ENCODE measurements at regions not wholly inside any gene's neighbourhood (a gene's known extent, or its start where the extent isn't known, plus 50 kb on each side); places are given as distances from the start of the nearest gene placed in this dataset.
"Not testable (repeated sequence)": the region's sequence is repeated elsewhere in the genome, so short reads cannot be mapped to it uniquely, and the experiment has no call there.

DNA sequence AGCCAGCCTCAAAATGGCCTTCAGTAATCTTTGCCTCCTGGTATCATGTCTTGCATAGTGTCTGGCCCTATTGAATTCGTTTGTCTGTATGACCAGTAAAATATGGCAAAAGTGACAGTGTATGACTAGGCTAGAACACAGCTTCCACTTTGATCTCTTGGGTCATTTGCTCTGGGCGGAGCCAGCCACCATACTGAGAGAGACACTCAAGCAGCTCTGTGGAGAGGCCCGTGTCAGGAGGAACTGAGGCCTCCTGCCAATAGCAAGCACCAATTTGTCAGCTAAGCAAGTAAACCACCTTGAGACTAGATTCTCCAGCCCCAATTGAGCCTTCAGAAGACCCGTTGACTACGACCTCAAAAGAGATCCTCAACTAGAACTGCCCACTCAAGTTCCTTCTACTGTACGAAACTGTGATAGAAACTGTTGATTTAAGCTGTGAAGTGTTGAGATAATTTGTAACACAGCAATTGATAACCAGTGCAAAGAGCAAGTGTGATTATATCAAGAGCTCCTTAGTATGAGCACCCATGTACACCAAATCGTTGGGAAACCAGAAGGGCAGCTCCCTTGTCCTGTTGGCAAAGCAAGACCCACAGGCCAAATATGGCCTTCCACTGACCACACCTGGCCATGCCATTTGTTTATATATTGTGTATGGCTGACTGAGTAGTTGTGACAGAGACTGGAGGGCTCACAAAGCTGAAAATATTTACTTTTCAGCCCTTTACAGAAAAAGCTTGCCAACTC lies 52.7 kb upstream of the SERBP1 start:
- DNase-seq (ENCODE audit: low read depth in 3 of 3, low spot score in 1 of 3): no peak

DNA sequence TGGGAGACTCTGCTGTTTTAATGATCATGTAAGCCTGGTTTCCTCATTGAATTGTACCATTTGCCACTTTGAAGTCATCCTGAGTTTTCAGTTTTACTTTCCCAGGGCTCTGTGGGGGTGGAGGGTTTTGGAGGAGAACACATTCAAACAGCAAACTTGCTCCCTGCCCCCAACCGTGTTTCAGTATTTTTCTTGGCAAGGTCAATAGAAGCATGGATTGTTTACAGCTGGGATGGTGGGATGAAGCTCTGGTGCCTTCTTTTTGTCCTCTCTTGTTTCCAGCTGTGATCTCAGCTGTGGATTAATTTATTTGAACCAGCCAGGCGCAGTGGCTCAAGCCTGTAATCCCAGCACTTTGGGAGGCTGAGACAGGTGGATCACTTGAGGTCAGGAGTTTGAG lies 54.3 kb upstream of the SERBP1 start:
- DNase-seq (ENCODE audit: low read depth in 3 of 3, low spot score in 1 of 3): no peak

DNA sequence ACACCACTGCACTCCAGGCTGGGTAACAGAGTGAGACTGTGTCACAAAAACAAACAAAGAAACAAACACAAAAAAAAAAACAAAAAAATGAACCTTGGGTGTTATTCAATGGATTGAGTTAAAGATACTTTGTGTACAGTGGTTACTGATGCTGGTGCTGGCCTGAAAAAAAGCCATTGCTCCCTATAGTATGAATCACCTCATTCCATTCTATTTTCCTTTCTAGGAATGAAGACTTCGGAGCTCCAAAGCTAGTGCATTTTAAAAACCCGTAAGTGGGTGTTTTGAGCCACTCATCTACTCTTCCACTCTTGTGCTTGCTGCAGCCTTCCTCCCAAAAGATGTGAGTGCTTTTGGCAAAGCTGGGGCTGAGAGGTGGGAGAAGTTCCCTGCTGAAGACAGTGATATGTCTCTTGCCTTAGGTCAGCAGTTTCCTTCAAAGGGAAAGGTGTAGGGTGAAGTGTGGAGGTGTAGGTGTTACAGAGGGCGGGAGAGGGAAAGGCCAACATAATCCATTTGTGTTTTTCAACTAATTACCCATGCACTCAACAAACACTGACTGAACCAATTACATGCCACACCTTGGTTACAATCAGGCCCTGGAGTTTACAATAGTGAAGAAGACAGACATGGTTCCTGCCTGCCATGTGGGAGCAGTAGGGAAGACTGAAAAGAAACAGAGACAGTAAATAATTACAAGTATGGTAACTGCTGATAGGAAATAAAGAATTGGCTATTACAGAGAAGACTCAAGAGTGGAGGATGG lies 55.0 kb upstream of the SERBP1 start:
- no peak for DNase-seq (ENCODE audit: low read depth in 3 of 3, low spot score in 1 of 3)

DNA sequence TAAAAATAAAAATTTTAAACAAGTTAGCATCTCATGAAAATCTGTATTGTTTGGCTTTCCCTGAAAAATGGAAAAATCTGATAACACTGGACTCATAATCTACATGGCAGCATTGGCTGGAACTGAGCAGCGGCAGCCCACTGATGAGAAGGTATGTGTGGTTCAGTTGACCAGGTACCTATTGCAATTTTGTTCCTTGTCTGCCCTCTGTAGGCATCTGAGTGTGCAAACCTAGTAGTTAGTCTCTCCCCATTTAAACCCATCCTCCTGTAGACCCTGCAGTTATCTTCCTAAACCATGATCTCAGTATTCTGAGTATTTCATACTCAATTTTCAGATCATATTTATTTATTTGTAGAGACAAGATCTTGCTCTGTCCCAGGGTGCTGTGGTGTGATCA lies 59.4 kb upstream of the SERBP1 start:
- DNase-seq (ENCODE audit: low read depth in 3 of 3, low spot score in 1 of 3): no peak

DNA sequence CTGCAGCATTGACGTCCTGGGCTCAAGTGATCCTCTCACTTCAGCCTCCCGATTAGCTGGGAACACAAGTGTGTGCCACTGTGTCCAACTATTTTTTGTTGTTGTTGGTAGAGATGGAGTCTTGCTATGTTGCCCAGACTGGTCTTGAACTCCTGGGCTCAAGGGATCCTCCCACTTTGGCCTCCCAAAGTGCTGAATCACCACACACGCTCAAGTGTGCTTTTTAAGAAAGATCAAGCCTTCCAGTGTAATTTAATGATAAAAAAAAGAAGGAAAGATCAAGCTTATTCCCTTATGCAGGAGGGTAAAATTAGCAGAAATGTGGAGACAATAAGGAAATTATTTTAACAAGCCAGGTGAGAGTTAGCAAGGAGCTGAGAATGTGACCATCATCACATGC lies 61.1 kb upstream of the SERBP1 start:
- DNase-seq (ENCODE audit: low read depth in 3 of 3, low spot score in 1 of 3): no peak

DNA sequence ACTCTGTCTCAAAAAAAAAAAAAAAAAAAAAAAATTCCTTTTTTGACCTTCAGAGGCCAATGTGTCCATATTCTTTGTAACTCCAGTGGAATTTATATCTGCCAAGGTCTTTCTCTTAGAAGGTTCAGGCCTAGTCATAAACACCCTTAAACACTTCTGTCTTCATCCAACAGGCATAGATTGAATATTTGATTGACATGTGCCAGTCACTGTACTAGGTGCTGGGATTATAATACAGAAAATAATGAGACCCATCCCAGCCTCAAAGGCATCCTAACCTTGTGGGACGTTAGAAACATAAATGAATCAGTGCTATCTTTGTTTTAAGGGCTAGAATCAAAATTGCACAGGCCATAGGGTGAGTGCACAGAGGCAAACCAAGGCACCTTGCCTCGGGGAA lies 62.9 kb upstream of the SERBP1 start:
- DNase-seq (ENCODE audit: low read depth in 3 of 3, low spot score in 1 of 3): no peak

DNA sequence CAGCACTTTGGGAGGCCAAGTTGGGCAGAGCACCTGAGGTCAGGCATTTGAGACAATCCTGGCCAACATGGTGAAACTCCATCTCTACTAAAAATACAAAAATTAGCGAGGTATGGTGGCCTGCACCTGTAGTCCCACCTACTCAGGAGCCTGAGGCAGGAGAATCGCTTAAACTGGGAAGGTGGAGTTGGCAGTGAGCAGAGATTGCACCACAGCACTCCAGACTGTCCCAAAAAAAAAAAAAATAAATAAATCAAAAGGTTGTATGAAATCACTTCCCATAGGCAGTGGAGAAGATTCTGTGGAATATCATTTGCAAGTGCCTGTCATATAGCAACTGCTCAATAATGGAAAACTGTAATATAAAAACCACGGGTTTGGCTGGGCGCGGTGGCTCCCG lies 65.1 kb upstream of the SERBP1 start:
- DNase-seq (ENCODE audit: low read depth in 3 of 3, low spot score in 1 of 3): no peak

DNA sequence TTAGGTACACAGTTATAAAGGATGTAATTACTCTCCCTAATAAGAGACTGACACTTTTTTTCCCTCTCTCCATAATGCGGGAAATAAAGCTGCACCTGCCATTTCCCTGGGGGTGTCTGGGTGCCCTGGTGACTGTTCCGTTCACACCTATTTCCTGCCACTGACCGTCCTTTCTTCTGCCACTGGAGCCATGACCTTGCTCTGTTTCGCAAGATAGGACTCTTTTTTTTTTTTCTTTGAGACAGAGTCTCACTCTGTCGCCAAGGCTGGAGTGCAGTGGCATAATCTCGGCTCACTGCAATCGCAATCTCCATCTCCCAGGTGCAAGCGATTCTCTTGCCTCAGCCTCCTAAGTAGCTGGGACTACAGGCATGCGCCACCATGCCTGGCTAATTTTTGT lies 66.1 kb upstream of the SERBP1 start:
- DNase-seq (ENCODE audit: low read depth in 3 of 3, low spot score in 1 of 3): no peak

DNA sequence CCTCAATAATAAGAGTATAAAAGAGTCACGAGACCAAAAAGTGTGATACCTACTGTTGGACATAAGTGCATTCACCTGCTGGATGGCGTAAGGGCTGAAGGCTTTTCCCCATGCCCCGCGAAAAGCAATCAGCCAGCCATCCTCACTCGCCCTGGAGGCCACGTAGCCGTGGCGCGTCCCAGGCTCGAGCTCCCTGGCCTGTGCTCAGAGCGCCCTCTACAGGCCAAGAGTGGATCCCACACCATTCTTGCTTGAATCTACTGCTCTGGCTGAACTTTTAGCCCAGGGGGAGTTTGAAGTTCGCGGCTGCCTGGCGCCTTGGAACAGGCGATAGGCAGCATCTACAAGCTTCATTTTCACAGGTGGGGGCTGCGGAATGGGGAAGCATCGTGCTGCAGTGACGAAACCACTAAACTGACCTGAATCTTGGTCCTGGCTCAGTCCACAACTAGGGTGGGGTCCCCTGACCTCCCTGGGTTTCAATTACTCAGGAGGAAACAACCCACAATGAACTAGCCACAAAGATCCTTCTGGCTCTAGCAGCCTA lies 70.3 kb upstream of the SERBP1 start:
- DNase-seq (ENCODE audit: low read depth in 3 of 3, low spot score in 1 of 3): peak; percentile 56 to 75 (median 68)

DNA sequence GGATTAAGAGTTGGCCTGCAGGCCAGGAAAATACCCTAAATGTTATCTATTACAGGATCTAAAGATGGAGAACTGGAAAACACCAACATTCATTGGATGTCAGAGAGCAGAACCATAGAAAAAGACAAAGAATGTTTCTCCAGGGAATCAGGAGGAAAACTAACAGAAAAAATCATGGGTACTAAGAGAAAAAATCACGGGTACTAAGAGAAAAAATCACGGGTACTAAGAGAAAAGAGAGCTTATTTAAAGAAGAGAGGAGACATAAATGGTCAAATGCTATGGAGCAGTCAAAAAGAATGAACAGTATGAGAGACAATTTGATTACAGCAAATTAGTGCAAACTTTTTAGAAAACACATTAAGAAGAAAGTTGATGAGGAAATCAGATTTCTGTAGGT lies 73.8 kb upstream of the SERBP1 start:
- DNase-seq (ENCODE audit: low read depth in 3 of 3, low spot score in 1 of 3): no peak

DNA sequence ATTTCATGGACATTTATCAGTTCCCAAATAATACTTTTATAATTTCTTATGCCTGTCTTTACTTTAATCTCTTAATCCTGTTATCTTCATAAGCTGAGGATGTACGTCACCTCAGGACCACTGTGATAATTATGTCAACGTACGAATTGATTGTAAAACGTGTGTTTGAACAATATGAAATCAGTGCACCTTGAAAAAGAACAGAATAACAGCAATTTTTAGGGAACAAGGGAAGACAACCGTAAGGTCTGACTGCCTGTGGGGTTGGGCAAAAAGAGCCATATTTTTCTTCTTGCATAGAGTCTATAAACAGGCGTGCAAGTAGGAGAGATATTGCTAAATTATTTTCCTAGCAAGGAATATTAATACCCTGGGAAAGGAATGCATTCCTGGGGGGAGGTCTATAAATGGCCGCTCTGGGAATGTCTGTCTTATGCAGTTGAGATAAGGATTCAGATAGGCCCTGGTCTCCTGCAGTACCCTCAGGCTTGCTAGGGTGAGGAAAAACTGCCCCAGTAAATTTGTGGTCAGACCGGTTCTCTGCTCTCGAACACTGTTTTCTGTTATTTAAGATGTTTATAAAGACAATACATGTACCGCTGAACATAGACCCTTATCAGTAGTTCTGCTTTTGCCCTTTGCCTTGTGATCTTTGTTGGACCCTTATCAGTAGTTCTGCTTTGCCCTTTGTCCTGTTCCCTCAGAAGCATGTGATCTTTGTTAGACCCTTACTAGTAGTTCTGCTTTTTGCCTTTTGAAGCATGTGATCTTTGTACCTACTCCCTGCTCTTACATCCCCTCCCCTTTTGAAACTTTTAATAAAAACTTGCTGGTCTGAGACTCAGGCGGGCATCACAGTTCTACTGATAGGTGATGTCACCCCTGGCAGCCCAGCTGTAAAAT lies 83.4 kb upstream of the SERBP1 start:
- not testable (repeated sequence) for DNase-seq (ENCODE audit: low read depth in 3 of 3, low spot score in 1 of 3)

DNA sequence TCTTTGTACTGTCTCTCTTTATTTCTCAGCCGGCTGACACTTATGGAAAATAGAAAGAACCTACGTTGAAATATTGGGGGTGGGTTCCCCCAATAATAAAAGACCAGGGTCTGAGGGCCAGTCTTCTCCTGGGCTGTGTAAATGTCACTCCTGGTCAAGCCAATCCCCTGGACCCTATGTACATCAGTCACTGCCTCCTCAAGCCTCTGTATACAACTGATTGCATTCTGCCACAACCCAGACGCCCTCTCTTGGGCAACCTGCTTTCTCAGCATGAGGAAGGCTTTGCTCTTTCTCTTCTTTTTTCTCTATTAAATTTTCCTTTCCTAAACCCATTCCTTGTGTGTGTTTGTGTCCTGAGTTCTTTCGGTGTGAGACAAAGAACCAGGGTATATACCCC lies 84.1 kb upstream of the SERBP1 start:
- DNase-seq (ENCODE audit: low read depth in 3 of 3, low spot score in 1 of 3): no peak

DNA sequence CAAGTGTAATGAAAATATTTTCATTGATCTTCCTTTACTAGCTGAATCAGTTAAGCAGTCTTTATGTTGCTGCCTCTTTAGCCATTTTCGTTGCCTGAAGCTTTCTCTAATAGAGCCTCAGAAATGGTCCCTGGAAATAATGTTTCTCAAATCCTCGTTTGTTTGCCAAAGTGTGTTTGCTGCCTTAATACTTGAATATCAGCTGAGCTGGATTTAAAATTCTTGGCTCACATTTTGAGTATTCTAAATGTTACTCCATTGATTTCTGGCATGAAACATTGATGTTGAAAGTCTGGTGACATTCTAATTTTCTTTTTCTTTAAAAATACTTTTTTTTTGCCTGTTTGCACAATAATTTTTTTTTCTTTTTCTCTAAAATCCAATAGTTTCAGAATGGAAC lies 84.6 kb upstream of the SERBP1 start:
- no peak for DNase-seq (ENCODE audit: low read depth in 3 of 3, low spot score in 1 of 3)

DNA sequence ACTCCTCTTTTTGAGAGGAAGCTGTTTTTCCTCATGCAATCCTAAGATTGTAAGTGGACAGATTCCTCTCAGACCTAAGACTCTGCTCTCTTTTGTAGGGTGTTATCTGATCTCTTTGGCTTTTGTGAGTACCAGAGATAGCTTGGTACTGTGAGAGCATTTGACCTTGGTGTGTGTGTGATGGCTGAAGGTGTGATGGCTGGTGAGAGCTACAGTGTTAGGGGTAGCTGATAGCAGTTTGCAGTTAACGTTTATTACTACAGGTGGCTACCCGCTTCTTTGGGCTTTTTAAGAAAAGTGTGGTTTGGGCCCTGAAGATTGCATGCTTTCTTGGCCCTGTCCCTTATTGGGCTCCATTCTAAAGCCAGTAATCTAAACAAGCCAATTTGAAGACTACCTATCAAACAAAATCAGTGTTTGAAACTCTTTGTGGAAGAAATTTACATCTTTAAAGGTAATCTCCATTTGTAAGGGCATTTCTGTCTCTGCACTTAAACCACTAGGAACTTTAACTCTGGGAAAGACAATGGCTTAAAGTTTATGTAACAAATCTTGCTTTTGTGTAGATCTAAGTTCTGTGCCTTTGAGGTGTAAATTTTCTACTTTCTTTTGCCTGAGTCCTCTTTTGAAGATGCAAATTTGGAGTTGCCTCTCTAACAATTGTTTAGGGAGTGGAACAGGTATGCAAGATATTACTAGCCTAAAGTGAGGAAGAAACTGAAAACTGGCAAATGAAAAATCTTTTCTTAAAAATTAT lies 85.3 kb upstream of the SERBP1 start:
- no peak for DNase-seq (ENCODE audit: low read depth in 3 of 3, low spot score in 1 of 3)

DNA sequence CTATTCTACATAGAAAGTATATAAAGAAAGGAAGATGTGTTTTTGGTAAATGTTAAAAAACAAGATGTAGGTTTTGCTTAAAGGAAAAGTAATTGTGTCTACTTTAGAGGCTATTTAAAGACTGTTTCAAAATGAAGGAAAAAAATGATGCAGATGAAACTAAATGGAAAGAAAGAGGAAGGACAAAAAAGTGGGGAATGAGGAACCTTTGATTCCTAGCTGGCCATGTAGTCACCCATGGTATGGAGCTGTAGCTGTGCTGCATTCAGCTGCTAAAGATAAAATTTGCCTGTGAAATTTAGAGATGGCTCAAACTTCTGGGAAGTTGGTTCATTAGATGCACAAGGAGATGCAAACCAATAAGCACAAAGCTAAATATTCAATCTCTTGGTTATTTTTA lies 86.8 kb upstream of the SERBP1 start:
- no peak for DNase-seq (ENCODE audit: low read depth in 3 of 3, low spot score in 1 of 3)

DNA sequence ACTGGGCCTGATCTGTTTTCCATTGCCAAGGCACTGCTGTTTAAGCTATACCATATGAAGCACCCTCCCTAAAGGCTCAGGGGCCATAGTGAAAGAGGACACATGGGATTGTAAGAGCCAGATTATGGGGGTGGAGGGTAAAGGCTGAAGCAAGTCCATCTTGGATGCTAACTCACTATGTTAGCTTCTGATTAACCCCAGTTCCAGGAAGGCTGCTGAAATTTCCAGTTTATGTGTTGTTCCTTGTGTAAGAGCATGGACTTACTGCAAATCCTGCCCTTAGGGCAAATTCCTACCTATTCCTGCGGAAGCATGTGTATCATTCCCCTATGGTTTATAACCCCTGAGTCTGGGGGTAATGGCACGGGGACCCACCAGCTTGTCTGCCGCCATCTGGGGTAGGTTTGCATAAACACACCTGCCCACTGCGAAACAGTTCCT lies 91.8 kb upstream of the SERBP1 start:
- no peak for DNase-seq (ENCODE audit: low read depth in 3 of 3, low spot score in 1 of 3)

DNA sequence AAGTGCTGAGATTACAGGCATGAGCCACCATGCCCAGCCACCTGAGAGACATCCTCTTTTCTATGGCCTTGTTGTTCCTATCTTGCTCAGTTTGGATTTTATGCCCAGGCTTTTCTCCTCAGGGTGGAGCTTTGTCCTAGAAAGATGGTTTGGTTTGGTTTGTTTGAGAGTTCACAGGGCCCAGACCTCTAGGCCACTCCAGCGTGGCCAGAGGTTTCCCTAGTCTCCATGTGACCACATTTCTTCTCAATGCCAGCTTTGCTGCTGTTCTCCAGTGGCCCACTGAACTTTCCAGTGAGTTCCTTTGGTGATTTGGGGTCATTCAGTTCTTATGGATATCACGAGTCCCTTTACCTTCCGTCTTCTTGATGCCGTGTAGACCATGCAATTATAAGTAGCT lies 92.6 kb upstream of the SERBP1 start:
- DNase-seq (ENCODE audit: low read depth in 3 of 3, low spot score in 1 of 3): no peak

DNA sequence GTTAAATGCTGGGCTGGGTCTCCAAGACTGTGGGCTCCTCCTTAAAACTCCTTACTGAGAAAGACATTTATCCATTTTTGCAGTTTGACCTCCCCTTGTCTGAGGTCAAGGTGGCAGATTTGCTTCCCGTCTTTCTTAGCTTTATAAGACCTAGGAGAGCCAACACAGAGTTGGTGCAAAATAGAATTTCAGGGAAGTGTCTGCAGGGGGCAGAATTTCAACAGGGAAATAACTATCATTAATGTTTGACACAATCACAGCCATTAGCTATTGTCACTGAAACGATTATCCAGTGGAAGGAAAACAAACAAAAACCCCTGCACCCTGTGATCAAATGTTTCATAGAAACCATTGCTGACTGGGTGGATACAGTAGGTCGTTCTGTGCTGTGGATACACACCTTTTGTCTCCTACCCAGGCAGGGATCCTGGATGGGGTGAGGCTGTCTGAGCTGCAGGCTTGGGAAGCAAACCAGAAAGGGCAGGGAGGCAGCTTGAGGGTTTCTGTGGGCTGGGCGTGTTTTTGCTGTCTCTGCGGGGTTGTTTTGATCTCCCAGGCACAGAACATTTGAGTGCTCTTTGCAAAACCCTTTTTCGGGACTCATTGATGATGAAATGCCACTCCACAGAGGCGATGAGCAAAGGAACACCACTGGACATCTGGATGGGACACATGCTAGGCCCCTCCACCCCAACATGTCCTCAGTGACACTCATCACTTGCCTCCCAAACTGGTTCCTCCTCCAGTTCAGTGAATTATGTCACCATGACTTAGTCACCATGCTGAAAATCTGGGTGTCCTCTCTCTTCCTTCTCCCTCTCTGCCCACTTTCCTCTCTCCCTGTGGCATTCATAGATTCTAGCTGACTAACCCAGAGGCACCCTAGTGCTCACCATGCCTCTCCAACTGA lies 94.2 kb upstream of the SERBP1 start:
- no peak for DNase-seq (ENCODE audit: low read depth in 3 of 3, low spot score in 1 of 3)

DNA sequence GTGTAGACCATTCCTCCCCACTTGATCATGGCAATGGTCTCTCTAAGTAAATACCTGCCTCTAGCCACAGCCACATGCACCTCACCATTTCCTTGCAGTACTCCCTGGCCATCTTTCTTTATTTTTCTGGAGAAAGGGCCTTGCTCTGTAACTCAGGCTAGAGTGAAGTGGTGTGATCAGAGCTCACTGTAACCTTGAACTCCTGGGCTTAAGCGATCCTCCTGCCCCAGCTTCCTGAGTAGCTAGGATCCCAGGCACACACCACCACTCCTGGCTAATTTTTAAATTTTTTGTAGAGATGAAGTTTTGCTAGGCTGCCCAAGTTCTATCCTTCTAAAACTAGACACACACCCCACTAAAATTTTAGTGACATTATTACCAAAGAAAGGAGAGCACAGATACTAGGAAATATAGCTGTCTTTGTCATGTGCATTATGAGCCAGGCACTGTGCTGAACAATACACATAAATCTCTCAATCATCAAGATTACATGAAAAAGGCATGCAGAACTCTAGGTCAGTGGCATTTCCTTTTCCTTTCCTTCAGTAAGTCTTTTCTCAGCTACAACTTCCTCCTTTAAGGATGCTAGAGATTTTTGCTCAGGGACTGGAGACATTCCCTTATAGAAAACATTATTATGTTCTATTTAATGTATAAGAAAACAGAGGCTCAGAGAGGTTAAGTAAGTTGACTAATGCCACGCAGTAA lies 95.0 kb upstream of the SERBP1 start:
- DNase-seq (ENCODE audit: low read depth in 3 of 3, low spot score in 1 of 3): no peak
